ENCODE measurements at regions not wholly inside any gene's neighbourhood (a gene's known extent, or its start where the extent isn't known, plus 50 kb on each side); places are given as distances from the start of the nearest gene placed in this dataset.

- TF ChIP-seq CTCF (IDR thresholded peaks at IDR 0.05) (no peak), POLR2A (IDR thresholded peaks at IDR 0.05) (no peak)
These were observed 1528.5 kb downstream of the BRD1 start for GRCh38 chr22:48299124-48299523.
